Astrocyte (in vitro differentiated cells and primary cell): ENCODE measurements at regions not wholly inside any gene's neighbourhood (a gene's known extent, or its start where the extent isn't known, plus 50 kb on each side); places are given as distances from the start of the nearest gene placed in this dataset.

Experiments
- CTCF ChIP-seq: IDR thresholded peaks from 2 replicates; pipeline ENCODE4 v1.5.1; 2011; ENCODE audit warnings: low read depth, mild to moderate bottlenecking, inconsistent platforms, low read length, moderate library complexity; ENCODE audit not compliant: insufficient read depth
- EZH2 ChIP-seq: IDR thresholded peaks from 2 replicates; pipeline ENCODE4 v1.6.1; 2012; ENCODE audit warnings: mild to moderate bottlenecking, low read length, inconsistent platforms; ENCODE audit not compliant: insufficient read depth

DNA sequence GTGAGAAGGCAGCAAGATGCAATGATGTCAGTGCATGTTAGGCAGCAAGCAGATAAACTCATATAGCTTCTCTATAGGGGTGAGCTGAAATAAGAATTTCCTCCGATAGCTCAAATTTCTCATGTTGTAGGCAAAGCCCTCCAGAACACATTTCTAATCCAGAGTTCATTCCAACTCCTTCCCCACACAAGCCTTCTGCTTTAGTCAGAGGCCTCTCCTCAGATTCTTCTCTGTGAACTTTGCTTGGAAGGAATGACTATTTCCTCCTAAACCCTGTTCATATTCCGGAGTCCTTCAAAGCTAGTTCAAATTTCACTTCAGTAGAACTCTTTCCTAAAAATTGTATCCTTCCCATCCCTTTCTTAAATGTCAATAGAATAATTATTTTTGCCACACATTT is 144.8 kb downstream of the KCNJ2 start:
- no peak for TF ChIP-seq CTCF
- TF ChIP-seq EZH2 = no peak
